ENCODE measurements at regions not wholly inside any gene's neighbourhood (a gene's known extent, or its start where the extent isn't known, plus 50 kb on each side); places are given as distances from the start of the nearest gene placed in this dataset.

DNA sequence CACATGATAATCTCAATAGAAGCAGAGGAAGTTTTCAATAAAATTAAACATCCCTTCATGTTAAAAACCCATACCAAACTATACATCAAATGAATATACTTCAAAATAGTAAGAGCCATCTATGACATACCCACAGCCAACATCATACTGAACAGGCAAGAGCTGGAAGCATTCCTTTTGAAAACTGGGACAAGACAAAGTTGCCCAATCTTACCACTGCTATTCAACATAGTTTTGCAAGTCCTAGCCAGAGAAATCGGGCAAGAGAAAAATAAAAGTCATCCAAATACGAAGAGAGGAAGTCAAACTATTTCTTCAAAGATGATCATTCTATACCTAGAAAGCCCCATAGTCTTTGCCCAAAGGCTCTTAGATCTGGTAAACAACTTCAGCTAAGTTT, 454.7 kb upstream of the PRICKLE1 start:
- TF ChIP-seq, protein P1, sequence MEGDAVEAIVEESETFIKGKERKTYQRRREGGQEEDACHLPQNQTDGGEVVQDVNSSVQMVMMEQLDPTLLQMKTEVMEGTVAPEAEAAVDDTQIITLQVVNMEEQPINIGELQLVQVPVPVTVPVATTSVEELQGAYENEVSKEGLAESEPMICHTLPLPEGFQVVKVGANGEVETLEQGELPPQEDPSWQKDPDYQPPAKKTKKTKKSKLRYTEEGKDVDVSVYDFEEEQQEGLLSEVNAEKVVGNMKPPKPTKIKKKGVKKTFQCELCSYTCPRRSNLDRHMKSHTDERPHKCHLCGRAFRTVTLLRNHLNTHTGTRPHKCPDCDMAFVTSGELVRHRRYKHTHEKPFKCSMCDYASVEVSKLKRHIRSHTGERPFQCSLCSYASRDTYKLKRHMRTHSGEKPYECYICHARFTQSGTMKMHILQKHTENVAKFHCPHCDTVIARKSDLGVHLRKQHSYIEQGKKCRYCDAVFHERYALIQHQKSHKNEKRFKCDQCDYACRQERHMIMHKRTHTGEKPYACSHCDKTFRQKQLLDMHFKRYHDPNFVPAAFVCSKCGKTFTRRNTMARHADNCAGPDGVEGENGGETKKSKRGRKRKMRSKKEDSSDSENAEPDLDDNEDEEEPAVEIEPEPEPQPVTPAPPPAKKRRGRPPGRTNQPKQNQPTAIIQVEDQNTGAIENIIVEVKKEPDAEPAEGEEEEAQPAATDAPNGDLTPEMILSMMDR (IDR thresholded peaks at IDR 0.05; ENCODE audit: insufficient read depth, low read length), result no peak
- no peak for TF ChIP-seq GABPA (IDR thresholded peaks at IDR 0.05; ENCODE audit: low read depth)
- TF ChIP-seq REST (IDR thresholded peaks at IDR 0.05; ENCODE audit: insufficient replicate concordance, low read depth), result no peak
- no peak for TF ChIP-seq POLR2AphosphoS5 (IDR thresholded peaks at IDR 0.05; ENCODE audit: low read depth)
- no peak for TF ChIP-seq SPI1 (IDR thresholded peaks at IDR 0.05; ENCODE audit: borderline replicate concordance, low read depth)

All from HL-60 (cell line).